ENCODE measurements at regions not wholly inside any gene's neighbourhood (a gene's known extent, or its start where the extent isn't known, plus 50 kb on each side); places are given as distances from the start of the nearest gene placed in this dataset.

- no peak for DNase-seq (ENCODE audit: insufficient read length, low spot score)
Measured at GRCh38 chr1:38724160-38725131, 135.1 kb downstream of the RRAGC start.

GRCh38 chr1:38721816-38722215 lies 137.8 kb downstream of the RRAGC start:
- DNase-seq (ENCODE audit: insufficient read length, low spot score) (no peak), FAIRE-seq (no peak)
- no peak for TF ChIP-seq POLR2A (IDR thresholded peaks at IDR 0.05; ENCODE audit: low read depth, low read length)
- TF ChIP-seq PAX5 (IDR thresholded peaks at IDR 0.05; ENCODE audit: insufficient read depth, low read length, severe bottlenecking), result no peak
- no peak for TF ChIP-seq POU2F2 (IDR thresholded peaks at IDR 0.05; ENCODE audit: low read depth, low read length)
- TF ChIP-seq TAF1 (IDR thresholded peaks at IDR 0.05; ENCODE audit: low read depth, low read length), result no peak

More at GRCh38 chr1:38724160-38725131, 135.1 kb downstream of the RRAGC start:
- TF ChIP-seq POLR2A (IDR thresholded peaks at IDR 0.05; ENCODE audit: low read depth, low read length), result no peak
- TF ChIP-seq POLR2AphosphoS5 (IDR thresholded peaks at IDR 0.05; ENCODE audit: low read depth, low read length), result no peak
- no peak for FAIRE-seq

- TF ChIP-seq POLR2AphosphoS5 (IDR thresholded peaks at IDR 0.05; ENCODE audit: low read depth, low read length) (no peak), POLR2A (IDR thresholded peaks at IDR 0.05; ENCODE audit: low read depth, low read length) (no peak), TAF1 (IDR thresholded peaks at IDR 0.05; ENCODE audit: low read depth, low read length) (no peak), SPI1 (IDR thresholded peaks at IDR 0.05; ENCODE audit: low read depth, low read length) (no peak)
- FAIRE-seq (no peak), DNase-seq (ENCODE audit: insufficient read length, low spot score) (no peak)
Measured at GRCh38 chr1:38719880-38720279, 139.7 kb downstream of the RRAGC start.

- FAIRE-seq, result no peak
- DNase-seq (ENCODE audit: insufficient read length, low spot score), result no peak
- no peak for TF ChIP-seq TAF1 (IDR thresholded peaks at IDR 0.05; ENCODE audit: low read depth, low read length)
- no peak for TF ChIP-seq POLR2AphosphoS5 (IDR thresholded peaks at IDR 0.05; ENCODE audit: low read depth, low read length)
- no peak for TF ChIP-seq POU2F2 (IDR thresholded peaks at IDR 0.05; ENCODE audit: low read depth, low read length)
- TF ChIP-seq PAX5 (IDR thresholded peaks at IDR 0.05; ENCODE audit: insufficient read depth, low read length, severe bottlenecking), result no peak
- TF ChIP-seq SPI1 (IDR thresholded peaks at IDR 0.05; ENCODE audit: low read depth, low read length), result no peak
- TF ChIP-seq POLR2A (IDR thresholded peaks at IDR 0.05; ENCODE audit: low read depth, low read length), result no peak
Measured at GRCh38 chr1:38718031-38718430, 141.5 kb downstream of the RRAGC start.

- no peak for DNase-seq (ENCODE audit: insufficient read length, low spot score)
- TF ChIP-seq TAF1 (IDR thresholded peaks at IDR 0.05; ENCODE audit: low read depth, low read length), result no peak
- TF ChIP-seq POU2F2 (IDR thresholded peaks at IDR 0.05; ENCODE audit: low read depth, low read length), result no peak
- no peak for TF ChIP-seq PAX5 (IDR thresholded peaks at IDR 0.05; ENCODE audit: insufficient read depth, low read length, severe bottlenecking)
- TF ChIP-seq POLR2AphosphoS5 (IDR thresholded peaks at IDR 0.05; ENCODE audit: low read depth, low read length), result no peak
- TF ChIP-seq SPI1 (IDR thresholded peaks at IDR 0.05; ENCODE audit: low read depth, low read length), result no peak
- no peak for TF ChIP-seq POLR2A (IDR thresholded peaks at IDR 0.05; ENCODE audit: low read depth, low read length)
- no peak for FAIRE-seq
Measured at GRCh38 chr1:38716229-38716628, 143.3 kb downstream of the RRAGC start.

- no peak for DNase-seq (ENCODE audit: insufficient read length, low spot score)
- TF ChIP-seq POLR2AphosphoS5 (IDR thresholded peaks at IDR 0.05; ENCODE audit: low read depth, low read length), result no peak
- TF ChIP-seq POLR2A (IDR thresholded peaks at IDR 0.05; ENCODE audit: low read depth, low read length), result no peak
- TF ChIP-seq TAF1 (IDR thresholded peaks at IDR 0.05; ENCODE audit: low read depth, low read length), result no peak
- TF ChIP-seq SPI1 (IDR thresholded peaks at IDR 0.05; ENCODE audit: low read depth, low read length), result no peak
- no peak for TF ChIP-seq POU2F2 (IDR thresholded peaks at IDR 0.05; ENCODE audit: low read depth, low read length)
- TF ChIP-seq PAX5 (IDR thresholded peaks at IDR 0.05; ENCODE audit: insufficient read depth, low read length, severe bottlenecking), result no peak
- no peak for FAIRE-seq
Measured at GRCh38 chr1:38715415-38715814, 144.2 kb downstream of the RRAGC start.

GRCh38 chr1:38712046-38712445 lies 147.5 kb downstream of the RRAGC start:
- DNase-seq (ENCODE audit: insufficient read length, low spot score) (no peak), FAIRE-seq (no peak)
- TF ChIP-seq POLR2AphosphoS5 (IDR thresholded peaks at IDR 0.05; ENCODE audit: low read depth, low read length) (no peak), PAX5 (IDR thresholded peaks at IDR 0.05; ENCODE audit: insufficient read depth, low read length, severe bottlenecking) (no peak), POLR2A (IDR thresholded peaks at IDR 0.05; ENCODE audit: low read depth, low read length) (no peak), POU2F2 (IDR thresholded peaks at IDR 0.05; ENCODE audit: low read depth, low read length) (no peak), TAF1 (IDR thresholded peaks at IDR 0.05; ENCODE audit: low read depth, low read length) (no peak), SPI1 (IDR thresholded peaks at IDR 0.05; ENCODE audit: low read depth, low read length) (no peak)

GRCh38 chr1:38708701-38709258 lies 150.8 kb downstream of the RRAGC start:
- TF ChIP-seq SPI1 (IDR thresholded peaks at IDR 0.05; ENCODE audit: low read depth, low read length), result no peak
- FAIRE-seq, result no peak

GRCh38 chr1:38701088-38701487 lies 158.5 kb downstream of the RRAGC start:
- TF ChIP-seq POLR2AphosphoS5 (IDR thresholded peaks at IDR 0.05; ENCODE audit: low read depth, low read length) (no peak), POLR2A (IDR thresholded peaks at IDR 0.05; ENCODE audit: low read depth, low read length) (no peak), POU2F2 (IDR thresholded peaks at IDR 0.05; ENCODE audit: low read depth, low read length) (no peak), SPI1 (IDR thresholded peaks at IDR 0.05; ENCODE audit: low read depth, low read length) (no peak), PAX5 (IDR thresholded peaks at IDR 0.05; ENCODE audit: insufficient read depth, low read length, severe bottlenecking) (no peak), TAF1 (IDR thresholded peaks at IDR 0.05; ENCODE audit: low read depth, low read length) (no peak)
- no peak for FAIRE-seq
- no peak for DNase-seq (ENCODE audit: insufficient read length, low spot score)

More at GRCh38 chr1:38708701-38709258, 150.8 kb downstream of the RRAGC start:
- DNase-seq (ENCODE audit: insufficient read length, low spot score), result no peak

GRCh38 chr1:38700077-38700470 lies 159.5 kb downstream of the RRAGC start:
- DNase-seq (ENCODE audit: insufficient read length, low spot score) (no peak), FAIRE-seq (no peak)
- TF ChIP-seq TAF1 (IDR thresholded peaks at IDR 0.05; ENCODE audit: low read depth, low read length), result no peak
- no peak for TF ChIP-seq POU2F2 (IDR thresholded peaks at IDR 0.05; ENCODE audit: low read depth, low read length)
- TF ChIP-seq POLR2AphosphoS5 (IDR thresholded peaks at IDR 0.05; ENCODE audit: low read depth, low read length), result no peak
- no peak for TF ChIP-seq SPI1 (IDR thresholded peaks at IDR 0.05; ENCODE audit: low read depth, low read length)
- TF ChIP-seq POLR2A (IDR thresholded peaks at IDR 0.05; ENCODE audit: low read depth, low read length), result no peak
- TF ChIP-seq PAX5 (IDR thresholded peaks at IDR 0.05; ENCODE audit: insufficient read depth, low read length, severe bottlenecking), result no peak

Data from GM12891 (cell line).